Body of pancreas (tissue), 4 donors: ENCODE measurements at regions not wholly inside any gene's neighbourhood (a gene's known extent, or its start where the extent isn't known, plus 50 kb on each side); places are given as distances from the start of the nearest gene placed in this dataset.

Experiments used
- CTCF ChIP-seq, 7 experiments: fragments of 450-650 bp in 4 of 7; fragments of 200-600 bp in 3 of 7; sonication (generic) in 3 of 7; IDR thresholded peaks; one replicate each; pipeline ENCODE4 v1.5.1; 2016 to 2019; ENCODE audit warnings: antibody characterized with exemption in 7 of 7
- POLR2A ChIP-seq, 3 donors: fragments of 450-650 bp; IDR thresholded peaks; one replicate each; pipeline ENCODE4 v1.6.1; 2016; ENCODE audit warnings: antibody characterized with exemption in 3 of 3, mild to moderate bottlenecking in 2 of 3

- TF ChIP-seq CTCF (IDR thresholded peaks at IDR 0.05) (no peak), POLR2A (IDR thresholded peaks at IDR 0.05) (no peak)
These were observed 516.9 kb upstream of the TENM4 start for GRCh38 chr11:79957702-79958101.
